Thymus (tissue), 11 donors: ENCODE measurements at regions not wholly inside any gene's neighbourhood (a gene's known extent, or its start where the extent isn't known, plus 50 kb on each side); places are given as distances from the start of the nearest gene placed in this dataset.
"Not testable (repeated sequence)": the region's sequence is repeated elsewhere in the genome, so short reads cannot be mapped to it uniquely, and the experiment has no call there.

Experiments used
- DNase-seq, 9 donors: peaks; one replicate each; pipeline ENCODE4 v3.0.0-alpha.2; 2013; ENCODE audit warnings: low spot score in 9 of 9, low read depth in 6 of 9, missing footprints in 1 of 9
- H3K27ac ChIP-seq, 2 donors: one replicate each; pipeline ENCODE4 v1.5.1; 2013; ENCODE audit warnings: control low read depth in 1 of 2, low read depth in 1 of 2, low read length in 1 of 2, mild to moderate bottlenecking in 1 of 2, moderate library complexity in 1 of 2
- H3K27me3 ChIP-seq, 2 donors: one replicate each; pipeline ENCODE4 v1.5.1; 2013; ENCODE audit warnings: low read length in 1 of 2; ENCODE audit not compliant: control insufficient read depth in 2 of 2, insufficient read depth in 1 of 2
- H3K36me3 ChIP-seq, 2 donors: one replicate each; pipeline ENCODE4 v1.5.1; 2013; ENCODE audit warnings: low read length in 1 of 2, mild to moderate bottlenecking in 1 of 2, moderate library complexity in 1 of 2; ENCODE audit not compliant: control insufficient read depth in 2 of 2, insufficient read depth in 2 of 2
- H3K4me1 ChIP-seq, 2 donors: one replicate each; pipeline ENCODE4 v1.5.1; 2013; ENCODE audit warnings: low read length in 2 of 2; ENCODE audit not compliant: control insufficient read depth in 2 of 2, insufficient read depth in 2 of 2
- H3K4me3 ChIP-seq, 2 donors: one replicate each; pipeline ENCODE4 v1.5.1; 2013; ENCODE audit warnings: low read length in 2 of 2, control low read depth in 1 of 2, mild to moderate bottlenecking in 1 of 2
- H3K9me3 ChIP-seq, 2 donors: one replicate each; pipeline ENCODE4 v1.5.1; 2013; ENCODE audit warnings: low read length in 1 of 2, mild to moderate bottlenecking in 1 of 2; ENCODE audit not compliant: control insufficient read depth in 2 of 2, insufficient read depth in 1 of 2
- WGBS: extraction: QIAGEN DNeasy Blood & Tissue Kit; methylation state at CpG from one replicate; pipeline ENCODE4 v1.1.7; 2013; 5-methylcytosine and 5-hydroxymethylcytosine counted together
- donor health status: healthy.

- H3K27me3 ChIP-seq: no peaks in the 10 kb centered on the region
- H3K36me3 ChIP-seq: no peaks in the 10 kb centered on the region
- WGBS: 83% methylated on average over 1 of the region's 1 CpG
- H3K4me3 ChIP-seq: no peak overlapping the region
- no peak overlapping the region for H3K27ac ChIP-seq
- H3K9me3 ChIP-seq: no peaks in the 10 kb centered on the region
- DNase-seq: no peak
- H3K4me1 ChIP-seq: no peaks in the 10 kb centered on the region
Observed at GRCh38 chr5:68849906-68850305, 243.9 kb upstream of the SLC30A5 start.

GRCh38 chr5:68861099-68861498, 232.7 kb upstream of the SLC30A5 start:
- no peak overlapping the region for H3K4me3 ChIP-seq
- peaks cover 0 to 8% of the 10 kb centered on the region in 2 donors for H3K9me3 ChIP-seq
- H3K27me3 ChIP-seq: no peaks in the 10 kb centered on the region
- H3K36me3 ChIP-seq: no peaks in the 10 kb centered on the region
- no peaks in the 10 kb centered on the region for H3K4me1 ChIP-seq
- no peak for DNase-seq
- no peak overlapping the region for H3K27ac ChIP-seq

GRCh38 chr5:68862560-68862959, 231.3 kb upstream of the SLC30A5 start:
- peaks cover 0 to 8% of the 10 kb centered on the region in 2 donors for H3K9me3 ChIP-seq
- no peak for DNase-seq
- H3K27me3 ChIP-seq: no peaks in the 10 kb centered on the region
- H3K4me1 ChIP-seq: no peaks in the 10 kb centered on the region
- H3K27ac ChIP-seq: no peak overlapping the region
- 97% methylated on average over 5 of the region's 5 CpGs for WGBS
- H3K36me3 ChIP-seq: no peaks in the 10 kb centered on the region
- H3K4me3 ChIP-seq: no peak overlapping the region

GRCh38 chr5:68865192-68865591, 228.6 kb upstream of the SLC30A5 start:
- not testable (repeated sequence) for H3K27ac ChIP-seq, DNase-seq, H3K36me3 ChIP-seq, H3K4me1 ChIP-seq, H3K9me3 ChIP-seq, H3K27me3 ChIP-seq, H3K4me3 ChIP-seq
- WGBS: 92% methylated on average over 11 of the region's 11 CpGs

- Histone ChIP-seq H3K36me3 (no peaks in the 10 kb centered on the region), H3K4me1 (peaks cover 0 to 3% of the 10 kb centered on the region in 2 donors), H3K9me3 (no peaks in the 10 kb centered on the region), H3K4me3 (no peak overlapping the region), H3K27ac (no peak overlapping the region), H3K27me3 (no peaks in the 10 kb centered on the region)
- 95% methylated on average over 6 of the region's 6 CpGs for WGBS
- DNase-seq: no peak
Observed at GRCh38 chr5:68872088-68872839, 221.6 kb upstream of the SLC30A5 start.

- H3K4me1 ChIP-seq: peaks cover 0 to 3% of the 10 kb centered on the region in 2 donors
- no peak overlapping the region for H3K27ac ChIP-seq
- no peaks in the 10 kb centered on the region for H3K36me3 ChIP-seq
- H3K9me3 ChIP-seq: no peaks in the 10 kb centered on the region
- H3K27me3 ChIP-seq: no peaks in the 10 kb centered on the region
- H3K4me3 ChIP-seq: no peak overlapping the region
- DNase-seq: no peak
- WGBS: 97% methylated on average over 4 of the region's 4 CpGs
Observed at GRCh38 chr5:68873198-68873597, 220.6 kb upstream of the SLC30A5 start.

GRCh38 chr5:68875351-68875750, 218.5 kb upstream of the SLC30A5 start:
- WGBS: 11% methylated on average over 3 of the region's 3 CpGs
- H3K27ac ChIP-seq: no peak overlapping the region
- no peaks in the 10 kb centered on the region for H3K27me3 ChIP-seq
- DNase-seq: peak in 5 of 9 donors; percentile 27 to 74 (median 38)
- H3K36me3 ChIP-seq: no peaks in the 10 kb centered on the region
- no peak overlapping the region for H3K4me3 ChIP-seq
- no peaks in the 10 kb centered on the region for H3K9me3 ChIP-seq
- peaks cover 0 to 3% of the 10 kb centered on the region in 2 donors for H3K4me1 ChIP-seq

- DNase-seq: no peak
- no peaks in the 10 kb centered on the region for H3K9me3 ChIP-seq
- no peaks in the 10 kb centered on the region for H3K36me3 ChIP-seq
- H3K27me3 ChIP-seq: peaks cover 0 to 3% of the 10 kb centered on the region in 2 donors
- peaks cover 5 to 19% of the 10 kb centered on the region in 2 donors for H3K4me1 ChIP-seq
- 96% methylated on average over 8 of the region's 8 CpGs for WGBS
- no peak overlapping the region for H3K4me3 ChIP-seq
- no peak overlapping the region for H3K27ac ChIP-seq
Observed at GRCh38 chr5:68883436-68883835, 210.4 kb upstream of the SLC30A5 start.

GRCh38 chr5:68884144-68884754, 209.6 kb upstream of the SLC30A5 start:
- peak in 8 of 9 donors; percentile 38 to 89 (median 64) for DNase-seq
- WGBS: 3% methylated on average over 4 of the region's 4 CpGs
- no peaks in the 10 kb centered on the region for H3K9me3 ChIP-seq
- H3K4me3 ChIP-seq: no peak overlapping the region
- peaks cover 5 to 19% of the 10 kb centered on the region in 2 donors for H3K4me1 ChIP-seq
- no peaks in the 10 kb centered on the region for H3K36me3 ChIP-seq
- H3K27ac ChIP-seq: no peak overlapping the region
- H3K27me3 ChIP-seq: peaks cover 0 to 3% of the 10 kb centered on the region in 2 donors
